Neural crest cell (in vitro differentiated cells): ENCODE measurements at regions not wholly inside any gene's neighbourhood (a gene's known extent, or its start where the extent isn't known, plus 50 kb on each side); places are given as distances from the start of the nearest gene placed in this dataset.

Experiments used
- DNase-seq: peaks from one replicate; pipeline ENCODE4 v3.0.0; 2021; ENCODE audit warnings: low read depth, mixed read lengths, low spot score
- H3K27ac Mint-ChIP-seq: one replicate; pipeline ENCODE4 v1.8.0; 2021; ENCODE audit warnings: mild to moderate bottlenecking, mixed read lengths; ENCODE audit not compliant: unreplicated experiment
- H3K27me3 Mint-ChIP-seq: 2 replicates; pipeline ENCODE4 v1.8.0; 2021; ENCODE audit warnings: low read depth, mild to moderate bottlenecking, mixed read lengths
- H3K36me3 Mint-ChIP-seq: 2 replicates; pipeline ENCODE4 v1.8.0; 2021; ENCODE audit warnings: low read depth, mild to moderate bottlenecking, mixed read lengths
- H3K4me1 Mint-ChIP-seq: 2 replicates; pipeline ENCODE4 v1.8.0; 2021; ENCODE audit warnings: mixed read lengths
- H3K4me3 Mint-ChIP-seq: one replicate; pipeline ENCODE4 v1.8.0; 2021; ENCODE audit warnings: mild to moderate bottlenecking, mixed read lengths
- H3K9me3 Mint-ChIP-seq: 2 replicates; pipeline ENCODE4 v1.8.0; 2021; ENCODE audit warnings: mixed read lengths
- CTCF ChIP-seq: fragments of 200-600 bp; sonication (generic); conservative IDR thresholded peaks from 2 replicates; pipeline ENCODE4 v1.5.0; 2021; ENCODE audit warnings: antibody characterized with exemption, mild to moderate bottlenecking

DNA sequence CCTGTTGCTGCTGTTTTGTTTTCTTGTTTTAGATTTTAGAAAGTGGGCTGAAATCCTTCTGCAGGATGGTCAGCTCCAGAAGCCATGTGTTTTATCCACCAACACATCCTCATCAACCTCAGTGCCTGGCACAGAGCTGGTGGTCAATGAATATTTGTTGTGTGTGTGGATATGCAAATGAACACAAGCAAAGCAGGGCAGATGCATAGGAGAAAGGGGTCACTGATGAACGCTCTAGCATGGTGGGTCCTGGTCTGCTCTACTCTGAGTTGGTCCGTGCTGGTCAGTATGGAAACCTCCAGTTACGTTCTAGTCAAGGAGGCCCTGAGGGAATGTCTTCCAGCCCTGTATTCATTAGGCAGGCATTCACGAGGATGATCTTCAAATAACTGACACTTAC, 682.5 kb downstream of the QKI start:
- H3K27ac Mint-ChIP-seq: peak overlapping the region; percentile 51
- peaks cover 14% of the 10 kb centered on the region for H3K9me3 Mint-ChIP-seq
- H3K4me3 Mint-ChIP-seq: peak overlapping the region; percentile 7
- peaks cover 65% of the 10 kb centered on the region for H3K4me1 Mint-ChIP-seq
- H3K36me3 Mint-ChIP-seq: peaks cover 27% of the 10 kb centered on the region
- TF ChIP-seq CTCF: no peak
- DNase-seq: no peak
- H3K27me3 Mint-ChIP-seq: no peaks in the 10 kb centered on the region

- TF ChIP-seq CTCF: no peak
- Mint-ChIP-seq H3K36me3 (peaks cover 39% of the 10 kb centered on the region), H3K9me3 (peaks cover 14% of the 10 kb centered on the region)
Observed at GRCh38 chr6:164095056-164095455, 680.5 kb downstream of the QKI start.

DNA sequence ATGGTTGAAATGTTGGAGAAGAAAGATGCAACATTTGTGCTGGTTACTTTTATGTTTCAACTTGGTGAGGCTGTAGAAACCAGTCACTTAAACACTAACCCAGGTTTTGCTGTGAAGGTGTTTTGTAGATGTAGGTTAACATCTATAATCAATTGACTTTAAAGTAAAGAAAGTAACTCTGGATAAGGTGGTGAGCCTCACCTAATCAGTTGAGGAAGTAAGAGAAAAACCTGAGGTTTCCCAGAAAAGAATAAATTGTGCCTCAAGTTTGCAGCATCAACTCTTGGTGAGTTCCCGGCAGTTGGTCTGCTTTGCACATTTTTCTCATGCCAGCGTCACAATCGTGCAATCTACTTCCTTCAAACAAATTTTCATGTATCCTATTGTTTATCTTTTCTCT, 673.4 kb downstream of the QKI start:
- Mint-ChIP-seq H3K4me3 (no peak overlapping the region), H3K36me3 (peaks cover 25% of the 10 kb centered on the region), H3K9me3 (peaks cover 7% of the 10 kb centered on the region), H3K27me3 (no peaks in the 10 kb centered on the region), H3K27ac (no peak overlapping the region), H3K4me1 (peaks cover 47% of the 10 kb centered on the region)
- no peak for DNase-seq
- TF ChIP-seq CTCF: no peak

More at GRCh38 chr6:164095056-164095455, 680.5 kb downstream of the QKI start:
- Mint-ChIP-seq H3K27me3 (no peaks in the 10 kb centered on the region), H3K27ac (no peak overlapping the region), H3K4me3 (no peak overlapping the region), H3K4me1 (peaks cover 57% of the 10 kb centered on the region)
- no peak for DNase-seq

DNA sequence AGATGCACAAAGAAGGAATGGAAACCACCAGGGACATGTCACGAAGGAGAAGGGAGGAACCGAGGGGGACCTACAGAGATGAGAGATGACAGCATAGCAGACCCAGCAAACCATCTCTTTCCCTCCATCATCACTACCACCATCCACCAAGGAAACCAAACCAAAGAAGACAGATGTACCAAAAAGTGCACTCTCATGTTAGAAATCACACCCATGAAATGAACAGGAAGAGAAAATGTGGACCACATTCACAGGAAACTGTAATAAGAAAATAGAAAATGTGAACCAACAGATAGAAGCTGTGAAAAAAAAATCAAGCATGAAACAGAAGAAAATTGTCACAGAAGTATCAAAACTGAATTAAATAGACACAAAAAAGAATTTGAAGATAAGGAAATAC, 672.7 kb downstream of the QKI start:
- H3K4me3 Mint-ChIP-seq: no peak overlapping the region
- no peak for TF ChIP-seq CTCF
- no peak for DNase-seq
- H3K27me3 Mint-ChIP-seq: no peaks in the 10 kb centered on the region
- peak overlapping the region; percentile 99 for H3K27ac Mint-ChIP-seq
- H3K9me3 Mint-ChIP-seq: peaks cover 4% of the 10 kb centered on the region
- peaks cover 22% of the 10 kb centered on the region for H3K36me3 Mint-ChIP-seq
- H3K4me1 Mint-ChIP-seq: peaks cover 54% of the 10 kb centered on the region

GRCh38 chr6:164086076-164086887, 671.8 kb downstream of the QKI start:
- TF ChIP-seq CTCF: no peak
- no peak for DNase-seq
- Mint-ChIP-seq H3K36me3 (peaks cover 14% of the 10 kb centered on the region), H3K27ac (peak overlapping the region; percentile 99), H3K9me3 (peaks cover 3% of the 10 kb centered on the region), H3K4me1 (peaks cover 63% of the 10 kb centered on the region), H3K4me3 (peak overlapping the region; percentile 81), H3K27me3 (no peaks in the 10 kb centered on the region)
